ENCODE measurements at regions not wholly inside any gene's neighbourhood (a gene's known extent, or its start where the extent isn't known, plus 50 kb on each side); places are given as distances from the start of the nearest gene placed in this dataset.

DNA sequence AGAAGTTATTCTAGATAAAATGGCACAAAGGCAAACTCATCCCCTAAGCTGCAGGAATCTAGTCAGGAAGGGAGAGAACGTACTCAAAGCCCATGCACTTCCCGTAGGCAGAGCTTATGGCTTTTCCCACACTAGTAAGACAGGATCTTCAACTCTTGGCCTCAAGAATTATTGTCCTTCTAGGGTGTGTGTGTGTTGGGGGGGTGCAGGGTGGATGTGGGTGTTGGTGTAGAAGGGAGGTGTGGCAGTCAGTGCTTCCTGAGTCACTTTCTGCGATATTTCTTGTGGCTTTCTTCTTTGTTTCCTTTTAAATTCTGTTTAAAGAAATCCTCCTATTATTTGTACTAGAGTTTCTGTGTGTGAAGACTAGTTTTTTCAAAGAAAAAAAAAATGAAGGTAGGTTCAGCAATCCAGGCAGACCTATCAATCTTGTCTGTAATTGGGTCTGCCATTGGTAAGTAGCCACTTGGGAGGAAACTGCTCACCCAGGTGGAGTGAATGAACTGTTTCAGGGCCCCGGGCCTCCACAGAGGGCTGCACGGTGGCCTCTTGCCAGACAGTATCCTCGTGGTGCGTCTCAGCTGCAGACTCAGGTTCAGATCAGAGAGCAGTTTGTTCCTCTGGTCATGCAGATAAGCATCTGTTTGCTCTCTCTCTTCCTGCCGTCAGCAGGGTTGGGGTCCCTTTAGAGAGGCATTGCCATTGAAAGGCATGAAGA lies 131.9 kb downstream of the NPR3 start:
- no peaks in the 10 kb centered on the region for H4K20me1 ChIP-seq (ENCODE audit: insufficient read depth)
- no peaks in the 10 kb centered on the region for H3K79me2 ChIP-seq (ENCODE audit: insufficient read depth)
- no peak for DNase-seq
- H3K4me1 ChIP-seq (ENCODE audit: control insufficient read depth in 1 of 2, insufficient read depth in 2 of 2, low read depth in 1 of 2, low read length in 1 of 2), result peaks cover 0 to 15% of the 10 kb centered on the region in 2 experiments; a peak in 2 of 4 replicates
- TF ChIP-seq FOSL2 (IDR thresholded peaks at IDR 0.05; ENCODE audit: borderline replicate concordance, low read depth) (no peak), SMC3 (IDR thresholded peaks at IDR 0.05; ENCODE audit: low read depth, low read length) (no peak), GATA2 (CRISPR knock-in tag; IDR thresholded peaks at IDR 0.05) (no peak), POLR2AphosphoS5 (IDR thresholded peaks at IDR 0.05; ENCODE audit: low read depth, low read length) (no peak), NRF1 (IDR thresholded peaks at IDR 0.05; ENCODE audit: low read depth, low read length) (no peak), GABPA (IDR thresholded peaks at IDR 0.05; ENCODE audit: low read depth) (no peak), TAF1 (IDR thresholded peaks at IDR 0.05; ENCODE audit: borderline replicate concordance, low read depth, low read length) (no peak), EP300 (IDR thresholded peaks at IDR 0.05; ENCODE audit: borderline replicate concordance in 1 of 2, low read depth in 1 of 2, low read length in 1 of 2) (no peak), ELF1 (IDR thresholded peaks at IDR 0.05) (no peak), JUND (IDR thresholded peaks at IDR 0.05) (no peak)
- TF ChIP-seq, protein P1, sequence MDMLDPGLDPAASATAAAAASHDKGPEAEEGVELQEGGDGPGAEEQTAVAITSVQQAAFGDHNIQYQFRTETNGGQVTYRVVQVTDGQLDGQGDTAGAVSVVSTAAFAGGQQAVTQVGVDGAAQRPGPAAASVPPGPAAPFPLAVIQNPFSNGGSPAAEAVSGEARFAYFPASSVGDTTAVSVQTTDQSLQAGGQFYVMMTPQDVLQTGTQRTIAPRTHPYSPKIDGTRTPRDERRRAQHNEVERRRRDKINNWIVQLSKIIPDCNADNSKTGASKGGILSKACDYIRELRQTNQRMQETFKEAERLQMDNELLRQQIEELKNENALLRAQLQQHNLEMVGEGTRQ (IDR thresholded peaks at IDR 0.05; ENCODE audit: borderline replicate concordance, low read depth, low read length), result no peak
- TF ChIP-seq, protein P2, sequence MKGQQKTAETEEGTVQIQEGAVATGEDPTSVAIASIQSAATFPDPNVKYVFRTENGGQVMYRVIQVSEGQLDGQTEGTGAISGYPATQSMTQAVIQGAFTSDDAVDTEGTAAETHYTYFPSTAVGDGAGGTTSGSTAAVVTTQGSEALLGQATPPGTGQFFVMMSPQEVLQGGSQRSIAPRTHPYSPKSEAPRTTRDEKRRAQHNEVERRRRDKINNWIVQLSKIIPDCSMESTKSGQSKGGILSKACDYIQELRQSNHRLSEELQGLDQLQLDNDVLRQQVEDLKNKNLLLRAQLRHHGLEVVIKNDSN (IDR thresholded peaks at IDR 0.05; ENCODE audit: borderline replicate concordance, low read depth), result no peak
- no peak overlapping the region for H3K27ac ChIP-seq (ENCODE audit: low read depth in 2 of 2, low read length in 1 of 2)
- no peaks in the 10 kb centered on the region for H3K36me3 ChIP-seq (replicated peaks in 1 of 2; ENCODE audit: control insufficient read depth in 1 of 2, insufficient read depth in 2 of 2, low read length in 1 of 2)
- peaks cover 11% of the 10 kb centered on the region for H3F3A ChIP-seq (replicated peaks; ENCODE audit: insufficient read depth)
- H2AFZ ChIP-seq (ENCODE audit: low read depth), result no peak overlapping the region
- POLR2A ChIA-PET, result no interaction called here
- CTCF ChIA-PET, result interaction anchor here (0.6 kb wide), 1 partner anchor 267 kb away, joined by 3 read pairs; no protein-coding TSS in a partner anchor
- H3K4me2 ChIP-seq, result no peak overlapping the region
- no peaks in the 10 kb centered on the region for H3K9me2 ChIP-seq
- H3K9ac ChIP-seq, result no peak overlapping the region
- 41% methylated on average over 8 of the region's 8 CpGs for WGBS (ENCODE audit: low lambda C conversion rate)
- H3K27me3 ChIP-seq (ENCODE audit: insufficient read depth), result no peaks in the 10 kb centered on the region
- H3K4me3 ChIP-seq (ENCODE audit: low read depth in 2 of 2, low read length in 1 of 2), result no peak overlapping the region
- no peaks in the 10 kb centered on the region for H3K9me3 ChIP-seq

DNA sequence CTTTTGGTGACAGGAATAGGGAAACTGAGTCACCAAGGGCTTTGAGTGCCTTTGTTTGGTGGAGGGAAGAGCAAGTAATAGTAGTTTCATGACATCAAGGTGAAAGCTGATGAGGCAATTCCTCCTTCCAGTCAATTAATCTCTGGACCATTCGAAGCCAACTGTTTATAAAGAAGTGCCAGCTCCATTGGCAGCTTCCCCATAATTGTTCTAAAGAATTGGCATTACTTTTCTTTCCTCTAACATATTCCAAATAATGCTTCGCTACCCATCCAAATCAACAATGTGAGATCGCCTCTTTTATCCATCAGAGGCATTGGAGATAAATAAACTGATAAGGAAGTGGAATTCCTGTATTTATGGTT lies 132.4 kb downstream of the NPR3 start:
- Histone ChIP-seq H3K4me1 (ENCODE audit: control insufficient read depth in 1 of 2, insufficient read depth in 2 of 2, low read depth in 1 of 2, low read length in 1 of 2) (peaks cover 0 to 9% of the 10 kb centered on the region in 2 experiments; a peak in 1 of 4 replicates), H3K9me3 (no peaks in the 10 kb centered on the region), H4K20me1 (ENCODE audit: insufficient read depth) (no peaks in the 10 kb centered on the region), H3K9ac (no peak overlapping the region), H3K27ac (ENCODE audit: low read depth in 2 of 2, low read length in 1 of 2) (no peak overlapping the region), H3K4me3 (ENCODE audit: low read depth in 2 of 2, low read length in 1 of 2) (no peak overlapping the region), H3F3A (replicated peaks; ENCODE audit: insufficient read depth) (peaks cover 6% of the 10 kb centered on the region), H3K4me2 (no peak overlapping the region), H3K9me2 (no peaks in the 10 kb centered on the region), H3K27me3 (ENCODE audit: insufficient read depth) (no peaks in the 10 kb centered on the region), H3K79me2 (ENCODE audit: insufficient read depth) (no peaks in the 10 kb centered on the region), H2AFZ (ENCODE audit: low read depth) (no peak overlapping the region), H3K36me3 (replicated peaks in 1 of 2; ENCODE audit: control insufficient read depth in 1 of 2, insufficient read depth in 2 of 2, low read length in 1 of 2) (no peaks in the 10 kb centered on the region)
- TF ChIP-seq, protein P3, sequence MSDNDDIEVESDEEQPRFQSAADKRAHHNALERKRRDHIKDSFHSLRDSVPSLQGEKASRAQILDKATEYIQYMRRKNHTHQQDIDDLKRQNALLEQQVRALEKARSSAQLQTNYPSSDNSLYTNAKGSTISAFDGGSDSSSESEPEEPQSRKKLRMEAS (IDR thresholded peaks at IDR 0.05; ENCODE audit: low read depth), result no peak
- TF ChIP-seq CHD2 (IDR thresholded peaks at IDR 0.05; ENCODE audit: low read length, partially characterized antibody), result no peak
- no peak for TF ChIP-seq FOXM1 (IDR thresholded peaks at IDR 0.05; ENCODE audit: low read depth)
- TF ChIP-seq, protein P4, sequence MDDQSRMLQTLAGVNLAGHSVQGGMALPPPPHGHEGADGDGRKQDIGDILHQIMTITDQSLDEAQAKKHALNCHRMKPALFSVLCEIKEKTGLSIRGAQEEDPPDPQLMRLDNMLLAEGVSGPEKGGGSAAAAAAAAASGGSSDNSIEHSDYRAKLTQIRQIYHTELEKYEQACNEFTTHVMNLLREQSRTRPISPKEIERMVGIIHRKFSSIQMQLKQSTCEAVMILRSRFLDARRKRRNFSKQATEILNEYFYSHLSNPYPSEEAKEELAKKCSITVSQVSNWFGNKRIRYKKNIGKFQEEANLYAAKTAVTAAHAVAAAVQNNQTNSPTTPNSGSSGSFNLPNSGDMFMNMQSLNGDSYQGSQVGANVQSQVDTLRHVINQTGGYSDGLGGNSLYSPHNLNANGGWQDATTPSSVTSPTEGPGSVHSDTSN (IDR thresholded peaks at IDR 0.05), result no peak
- no peak for TF ChIP-seq EP300 (IDR thresholded peaks at IDR 0.05; ENCODE audit: borderline replicate concordance in 1 of 2, low read depth in 1 of 2, low read length in 1 of 2)
- TF ChIP-seq MXI1 (IDR thresholded peaks at IDR 0.05; ENCODE audit: low read depth, low read length), result no peak
- TF ChIP-seq FOXJ3 (CRISPR knock-in tag; IDR thresholded peaks at IDR 0.05), result no peak
- TF ChIP-seq GABPA (IDR thresholded peaks at IDR 0.05; ENCODE audit: low read depth), result no peak
- TF ChIP-seq JUND (IDR thresholded peaks at IDR 0.05), result no peak
- CTCF ChIA-PET, result no interaction called here
- POLR2A ChIA-PET, result no interaction called here
- 62% methylated on average over 3 of the region's 3 CpGs for WGBS (ENCODE audit: low lambda C conversion rate)
- no peak for DNase-seq
